CD14-positive monocyte (primary cell): ENCODE measurements at regions not wholly inside any gene's neighbourhood (a gene's known extent, or its start where the extent isn't known, plus 50 kb on each side); places are given as distances from the start of the nearest gene placed in this dataset.
A peak's percentile ranks its signal among the peaks of the same experiment; 100 is the strongest.

ENCODE experiments used
- DNase-seq, 3 donors: peaks; one replicate each; pipeline ENCODE4 v3.0.0-alpha.2; 2011 to 2022
- H2AFZ ChIP-seq: 2 replicates; pipeline ENCODE4 v1.6.0; 2012; ENCODE audit warnings: mild to moderate bottlenecking, low read depth, low read length, inconsistent platforms; ENCODE audit not compliant: insufficient read depth, poor library complexity, severe bottlenecking
- H3K27ac ChIP-seq, 2 donors: 1 replicate in 1 of 2; 2 replicates in 1 of 2; pipeline ENCODE4 v1.5.1; 2012 to 2013; ENCODE audit warnings: low read length in 2 of 2, control low read depth in 1 of 2, inconsistent platforms in 1 of 2, low read depth in 1 of 2, mild to moderate bottlenecking in 1 of 2
- H3K27me3 ChIP-seq, 2 donors: one replicate each; pipeline versions ENCODE4 v1.6.0 to v1.6.1; 2011 to 2013; ENCODE audit warnings: low read length in 2 of 2; ENCODE audit not compliant: control insufficient read depth in 2 of 2, insufficient read depth in 2 of 2
- H3K36me3 ChIP-seq, 2 donors: replicated peaks in 1 of 2; 1 replicate in 1 of 2; 2 replicates in 1 of 2; pipeline versions ENCODE4 v1.5.1 to v1.6.1; 2012 to 2013; ENCODE audit warnings: low read length in 2 of 2, control low read depth in 1 of 2, inconsistent platforms in 1 of 2, mild to moderate bottlenecking in 1 of 2; ENCODE audit not compliant: insufficient read depth in 2 of 2, control insufficient read depth in 1 of 2
- H3K4me1 ChIP-seq, 2 donors: 1 replicate in 1 of 2; 2 replicates in 1 of 2; pipeline versions ENCODE4 v1.5.1 to v1.6.1; 2012 to 2013; ENCODE audit warnings: low read length in 2 of 2, control low read depth in 1 of 2, inconsistent platforms in 1 of 2, mild to moderate bottlenecking in 1 of 2, moderate library complexity in 1 of 2; ENCODE audit not compliant: insufficient read depth in 2 of 2, control insufficient read depth in 1 of 2
- H3K4me2 ChIP-seq: replicated peaks from 2 replicates; pipeline ENCODE3; 2012; ENCODE audit warnings: low read length, moderate library complexity, mild to moderate bottlenecking; ENCODE audit not compliant: poor library complexity, severe bottlenecking; ENCODE audit errors: extremely low read depth
- H3K4me3 ChIP-seq, 3 experiments: fragments of 200-600 bp in 1 of 3; sonication (generic) in 1 of 3; replicated peaks in 1 of 3; 1 replicate in 2 of 3; 2 replicates in 1 of 3; pipeline ENCODE4 v1.5.1; 2011 to 2013; ENCODE audit warnings: low read length in 3 of 3, mild to moderate bottlenecking in 3 of 3, control low read depth in 2 of 3, low read depth in 2 of 3, inconsistent platforms in 1 of 3, moderate library complexity in 1 of 3
- H3K79me2 ChIP-seq: 2 replicates; pipeline ENCODE4 v1.6.0; 2012; ENCODE audit warnings: mild to moderate bottlenecking, control low read depth, inconsistent platforms, low read length, moderate library complexity; ENCODE audit not compliant: insufficient read depth
- H3K9ac ChIP-seq: 2 replicates; pipeline ENCODE4 v1.6.0; 2017; ENCODE audit warnings: low read length, mild to moderate bottlenecking; ENCODE audit not compliant: insufficient read depth, poor library complexity, severe bottlenecking
- H3K9me3 ChIP-seq, 2 donors: replicated peaks in 1 of 2; 1 replicate in 1 of 2; 2 replicates in 1 of 2; pipeline versions ENCODE4 v1.5.1 to v1.6.1; 2012 to 2013; ENCODE audit warnings: low read length in 2 of 2, control low read depth in 1 of 2; ENCODE audit not compliant: control insufficient read depth in 1 of 2, insufficient read depth in 1 of 2
- H4K20me1 ChIP-seq: 2 replicates; pipeline ENCODE4 v1.6.0; 2012; ENCODE audit warnings: mild to moderate bottlenecking, low read length, control low read depth, moderate library complexity; ENCODE audit not compliant: insufficient read depth
- H3K27ac Mint-ChIP-seq, 7 donors: one replicate each; pipeline ENCODE4 v1.8.0; 2020; ENCODE audit warnings: mild to moderate bottlenecking in 7 of 7, mixed read lengths in 7 of 7, moderate library complexity in 6 of 7, inconsistent platforms in 2 of 7
- H3K27me3 Mint-ChIP-seq, 3 donors: one replicate each; pipeline ENCODE4 v1.8.0; 2021 to 2022; ENCODE audit warnings: low read depth in 3 of 3, mild to moderate bottlenecking in 3 of 3, mixed read lengths in 3 of 3, moderate library complexity in 3 of 3, inconsistent platforms in 1 of 3
- H3K36me3 Mint-ChIP-seq, 2 donors: one replicate each; pipeline ENCODE4 v1.8.0; 2020; ENCODE audit warnings: mixed read lengths in 2 of 2, inconsistent platforms in 1 of 2, mild to moderate bottlenecking in 1 of 2
- H3K4me1 Mint-ChIP-seq: one replicate; pipeline ENCODE4 v1.8.0; 2020; ENCODE audit warnings: mild to moderate bottlenecking, mixed read lengths
- H3K4me3 Mint-ChIP-seq, 2 donors: one replicate each; pipeline ENCODE4 v1.8.0; 2020; ENCODE audit warnings: mild to moderate bottlenecking in 2 of 2, mixed read lengths in 2 of 2, moderate library complexity in 1 of 2
- H3K9me3 Mint-ChIP-seq, 7 donors: one replicate each; pipeline ENCODE4 v1.8.0; 2020 to 2022; ENCODE audit warnings: mixed read lengths in 7 of 7, mild to moderate bottlenecking in 6 of 7, moderate library complexity in 6 of 7, inconsistent platforms in 2 of 7
- WGBS: methylation state at CpG from one replicate; pipeline ENCODE4 v1.1.5; 2013; ENCODE audit warnings: missing lambda C conversion rate; ENCODE audit not compliant: insufficient coverage; 5-methylcytosine and 5-hydroxymethylcytosine counted together
- intact Hi-C, 2 donors: fragments of 100-400 bp; cut with micrococcal nuclease; formaldehyde crosslinking; loops; one replicate each; pipeline versions ENCODE4 v1.15.0 to v1.15.1; 2023
- TF ChIP-seq, protein P1 (sequence below): fragments of 200-600 bp; IDR thresholded peaks from one replicate; pipeline ENCODE4 v1.8.0; 2022; ENCODE audit warnings: antibody characterized with exemption, mild to moderate bottlenecking

- Histone ChIP-seq H3K4me1 (no peaks in the 10 kb centered on the region), H3K9me3 (no peaks in the 10 kb centered on the region), H4K20me1 (no peaks in the 10 kb centered on the region), H2AFZ (no peak overlapping the region), H3K4me3 (no peak overlapping the region), H3K27ac (no peak overlapping the region), H3K4me2 (no peak overlapping the region), H3K36me3 (no peaks in the 10 kb centered on the region), H3K79me2 (no peaks in the 10 kb centered on the region), H3K9ac (no peak overlapping the region), H3K27me3 (no peaks in the 10 kb centered on the region)
- Mint-ChIP-seq H3K4me3 (peak overlapping the region in 1 of 2 donors; percentile 32), H3K4me1 (no peaks in the 10 kb centered on the region), H3K27ac (no peak overlapping the region), H3K36me3 (no peaks in the 10 kb centered on the region), H3K9me3 (peaks cover 0 to 10% (median 5%) of the 10 kb centered on the region in 7 donors), H3K27me3 (peaks cover 0 to 1% (median 0%) of the 10 kb centered on the region in 3 donors)
- intact Hi-C loops = no loop called here
- WGBS = 75% methylated on average over 1 of the region's 2 CpGs
- TF ChIP-seq, protein P1, sequence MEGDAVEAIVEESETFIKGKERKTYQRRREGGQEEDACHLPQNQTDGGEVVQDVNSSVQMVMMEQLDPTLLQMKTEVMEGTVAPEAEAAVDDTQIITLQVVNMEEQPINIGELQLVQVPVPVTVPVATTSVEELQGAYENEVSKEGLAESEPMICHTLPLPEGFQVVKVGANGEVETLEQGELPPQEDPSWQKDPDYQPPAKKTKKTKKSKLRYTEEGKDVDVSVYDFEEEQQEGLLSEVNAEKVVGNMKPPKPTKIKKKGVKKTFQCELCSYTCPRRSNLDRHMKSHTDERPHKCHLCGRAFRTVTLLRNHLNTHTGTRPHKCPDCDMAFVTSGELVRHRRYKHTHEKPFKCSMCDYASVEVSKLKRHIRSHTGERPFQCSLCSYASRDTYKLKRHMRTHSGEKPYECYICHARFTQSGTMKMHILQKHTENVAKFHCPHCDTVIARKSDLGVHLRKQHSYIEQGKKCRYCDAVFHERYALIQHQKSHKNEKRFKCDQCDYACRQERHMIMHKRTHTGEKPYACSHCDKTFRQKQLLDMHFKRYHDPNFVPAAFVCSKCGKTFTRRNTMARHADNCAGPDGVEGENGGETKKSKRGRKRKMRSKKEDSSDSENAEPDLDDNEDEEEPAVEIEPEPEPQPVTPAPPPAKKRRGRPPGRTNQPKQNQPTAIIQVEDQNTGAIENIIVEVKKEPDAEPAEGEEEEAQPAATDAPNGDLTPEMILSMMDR = no peak
- DNase-seq = no peak
Observed at GRCh38 chrX:20585782-20586181, 319.1 kb upstream of the RPS6KA3 start.

GRCh38 chrX:20571611-20572010 is 304.9 kb upstream of the RPS6KA3 start:
- intact Hi-C loops = no loop called here
- Histone ChIP-seq H3K27me3 (peaks cover 0 to 5% of the 10 kb centered on the region in 2 donors), H2AFZ (no peak overlapping the region), H3K9ac (no peak overlapping the region), H3K4me3 (no peak overlapping the region), H3K4me2 (no peak overlapping the region), H3K36me3 (no peaks in the 10 kb centered on the region), H3K79me2 (no peaks in the 10 kb centered on the region), H3K9me3 (no peaks in the 10 kb centered on the region), H4K20me1 (no peaks in the 10 kb centered on the region), H3K4me1 (no peaks in the 10 kb centered on the region), H3K27ac (no peak overlapping the region)
- H3K9me3 Mint-ChIP-seq = no peaks in the 10 kb centered on the region
- TF ChIP-seq, protein P1 = no peak
- H3K27ac Mint-ChIP-seq = no peak overlapping the region
- H3K27me3 Mint-ChIP-seq = peaks cover 0 to 1% (median 0%) of the 10 kb centered on the region in 3 donors
- no peaks in the 10 kb centered on the region for H3K36me3 Mint-ChIP-seq
- no peak overlapping the region for H3K4me3 Mint-ChIP-seq
- H3K4me1 Mint-ChIP-seq = no peaks in the 10 kb centered on the region
- WGBS = no CpG with 5 or more reads among the region's 1 CpG
- no peak for DNase-seq
